HG02642 (cell line): ENCODE measurements at regions not wholly inside any gene's neighbourhood (a gene's known extent, or its start where the extent isn't known, plus 50 kb on each side); places are given as distances from the start of the nearest gene placed in this dataset.

Source experiments
- ATAC-seq: cut with Tn5 transposase; IDR thresholded peaks from one replicate; pipeline ENCODE4 v1.9.1; 2021; ENCODE audit warnings: mild to moderate bottlenecking; ENCODE audit not compliant: unreplicated experiment, poor library complexity

- ATAC-seq = no peak
Measured at GRCh38 chr20:20768202-20768815, 55.9 kb upstream of the RALGAPA2 start.

GRCh38 chr20:20765696-20766365, 53.4 kb upstream of the RALGAPA2 start:
- ATAC-seq = no peak

GRCh38 chr20:20763650-20764049, 51.2 kb upstream of the RALGAPA2 start:
- ATAC-seq = no peak
